ENCODE measurements at regions not wholly inside any gene's neighbourhood (a gene's known extent, or its start where the extent isn't known, plus 50 kb on each side); places are given as distances from the start of the nearest gene placed in this dataset.

GRCh38 chr9:86829496-86830046 lies 117.7 kb downstream of the GAS1 start:
- TF ChIP-seq SNAI2 (CRISPR knock-in tag; IDR thresholded peaks at IDR 0.05) (no peak), ISL1 (CRISPR knock-in tag; IDR thresholded peaks at IDR 0.05) (no peak), ZFP3 (CRISPR knock-in tag; IDR thresholded peaks at IDR 0.05) (no peak), ZFP30 (CRISPR knock-in tag; IDR thresholded peaks at IDR 0.05) (no peak), ZC3H10 (CRISPR knock-in tag; IDR thresholded peaks at IDR 0.05) (no peak), POU6F1 (CRISPR knock-in tag; IDR thresholded peaks at IDR 0.05; ENCODE audit: borderline replicate concordance, low read depth) (no peak)
- no peak for ATAC-seq

GRCh38 chr9:86828631-86829030 lies 118.7 kb downstream of the GAS1 start:
- no peak for TF ChIP-seq ARNTL (CRISPR knock-in tag; IDR thresholded peaks at IDR 0.05; ENCODE audit: borderline replicate concordance, low read depth)
- no peak for TF ChIP-seq CREB5 (CRISPR knock-in tag; IDR thresholded peaks at IDR 0.05; ENCODE audit: low read depth)
- ATAC-seq, result no peak

GRCh38 chr9:86827893-86828292 lies 119.4 kb downstream of the GAS1 start:
- TF ChIP-seq CSRNP3 (CRISPR knock-in tag; IDR thresholded peaks at IDR 0.05), result no peak
- no peak for TF ChIP-seq POU6F1 (CRISPR knock-in tag; IDR thresholded peaks at IDR 0.05; ENCODE audit: borderline replicate concordance, low read depth)
- no peak for TF ChIP-seq ZFP30 (CRISPR knock-in tag; IDR thresholded peaks at IDR 0.05)
- no peak for TF ChIP-seq ZFP3 (CRISPR knock-in tag; IDR thresholded peaks at IDR 0.05)
- TF ChIP-seq ESRRG (CRISPR knock-in tag; IDR thresholded peaks at IDR 0.05), result no peak
- TF ChIP-seq TOX (CRISPR knock-in tag; IDR thresholded peaks at IDR 0.05; ENCODE audit: borderline replicate concordance), result no peak
- TF ChIP-seq ZNF565 (CRISPR knock-in tag; conservative IDR thresholded peaks at IDR 0.05; ENCODE audit: low read depth), result no peak
- no peak for TF ChIP-seq PATZ1 (CRISPR knock-in tag; IDR thresholded peaks at IDR 0.05; ENCODE audit: borderline replicate concordance)
- no peak for TF ChIP-seq PPARA (CRISPR knock-in tag; IDR thresholded peaks at IDR 0.05; ENCODE audit: borderline replicate concordance)
- no peak for TF ChIP-seq RARB (CRISPR knock-in tag; IDR thresholded peaks at IDR 0.05)
- no peak for TF ChIP-seq OSR1 (CRISPR knock-in tag; IDR thresholded peaks at IDR 0.05)
- TF ChIP-seq TCF4 (CRISPR knock-in tag; IDR thresholded peaks at IDR 0.05; ENCODE audit: borderline replicate concordance), result no peak
- TF ChIP-seq ZC3H10 (CRISPR knock-in tag; IDR thresholded peaks at IDR 0.05), result no peak
- TF ChIP-seq ISL1 (CRISPR knock-in tag; IDR thresholded peaks at IDR 0.05), result no peak
- TF ChIP-seq GLIS3 (CRISPR knock-in tag; IDR thresholded peaks at IDR 0.05), result no peak
- TF ChIP-seq ZNF70 (CRISPR knock-in tag; IDR thresholded peaks at IDR 0.05), result no peak
- ATAC-seq, result no peak

GRCh38 chr9:86825299-86825698 lies 122.0 kb downstream of the GAS1 start:
- no peak for ATAC-seq
- TF ChIP-seq ZNF70 (CRISPR knock-in tag; IDR thresholded peaks at IDR 0.05), result no peak
- TF ChIP-seq PATZ1 (CRISPR knock-in tag; IDR thresholded peaks at IDR 0.05; ENCODE audit: borderline replicate concordance), result no peak
- no peak for TF ChIP-seq ZC3H10 (CRISPR knock-in tag; IDR thresholded peaks at IDR 0.05)
- no peak for TF ChIP-seq CREB5 (CRISPR knock-in tag; IDR thresholded peaks at IDR 0.05; ENCODE audit: low read depth)
- no peak for TF ChIP-seq TCF4 (CRISPR knock-in tag; IDR thresholded peaks at IDR 0.05; ENCODE audit: borderline replicate concordance)
- no peak for TF ChIP-seq ZFP30 (CRISPR knock-in tag; IDR thresholded peaks at IDR 0.05)
- no peak for TF ChIP-seq POU6F1 (CRISPR knock-in tag; IDR thresholded peaks at IDR 0.05; ENCODE audit: borderline replicate concordance, low read depth)
